ENCODE measurements at regions not wholly inside any gene's neighbourhood (a gene's known extent, or its start where the extent isn't known, plus 50 kb on each side); places are given as distances from the start of the nearest gene placed in this dataset.

DNA sequence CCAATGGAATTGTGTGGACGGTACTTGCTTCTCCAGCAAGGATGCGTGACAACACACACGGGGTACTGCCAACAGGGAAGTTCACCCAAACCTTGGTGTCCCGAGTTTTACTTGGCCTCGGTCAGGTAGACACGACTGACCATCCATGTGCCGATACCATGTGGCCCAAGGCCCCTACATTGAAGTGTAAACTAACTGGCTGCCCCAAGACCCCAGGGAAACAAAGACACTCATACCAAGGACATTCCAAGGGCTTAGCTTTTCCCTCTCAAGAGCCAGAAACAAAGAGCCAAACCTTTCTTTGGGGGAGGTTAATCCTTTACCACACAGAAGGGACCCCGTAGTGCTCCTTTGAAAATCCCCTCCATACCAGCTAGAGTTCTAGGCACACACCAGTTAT, 215.9 kb upstream of the TNRC6C start:
- TF ChIP-seq POLR2A (IDR thresholded peaks at IDR 0.05) (no peak), POLR2AphosphoS5 (IDR thresholded peaks at IDR 0.05; ENCODE audit: insufficient read depth in 1 of 2, low read depth in 1 of 2) (no peak)
- TF ChIP-seq, protein P1, sequence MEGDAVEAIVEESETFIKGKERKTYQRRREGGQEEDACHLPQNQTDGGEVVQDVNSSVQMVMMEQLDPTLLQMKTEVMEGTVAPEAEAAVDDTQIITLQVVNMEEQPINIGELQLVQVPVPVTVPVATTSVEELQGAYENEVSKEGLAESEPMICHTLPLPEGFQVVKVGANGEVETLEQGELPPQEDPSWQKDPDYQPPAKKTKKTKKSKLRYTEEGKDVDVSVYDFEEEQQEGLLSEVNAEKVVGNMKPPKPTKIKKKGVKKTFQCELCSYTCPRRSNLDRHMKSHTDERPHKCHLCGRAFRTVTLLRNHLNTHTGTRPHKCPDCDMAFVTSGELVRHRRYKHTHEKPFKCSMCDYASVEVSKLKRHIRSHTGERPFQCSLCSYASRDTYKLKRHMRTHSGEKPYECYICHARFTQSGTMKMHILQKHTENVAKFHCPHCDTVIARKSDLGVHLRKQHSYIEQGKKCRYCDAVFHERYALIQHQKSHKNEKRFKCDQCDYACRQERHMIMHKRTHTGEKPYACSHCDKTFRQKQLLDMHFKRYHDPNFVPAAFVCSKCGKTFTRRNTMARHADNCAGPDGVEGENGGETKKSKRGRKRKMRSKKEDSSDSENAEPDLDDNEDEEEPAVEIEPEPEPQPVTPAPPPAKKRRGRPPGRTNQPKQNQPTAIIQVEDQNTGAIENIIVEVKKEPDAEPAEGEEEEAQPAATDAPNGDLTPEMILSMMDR (IDR thresholded peaks at IDR 0.05): no peak

Measured in vagina (tissue), 2 donors.